HG03558 (cell line): ENCODE measurements at regions not wholly inside any gene's neighbourhood (a gene's known extent, or its start where the extent isn't known, plus 50 kb on each side); places are given as distances from the start of the nearest gene placed in this dataset.
"Not testable (repeated sequence)": the region's sequence is repeated elsewhere in the genome, so short reads cannot be mapped to it uniquely, and the experiment has no call there.

Source experiments
- ATAC-seq: cut with Tn5 transposase; IDR thresholded peaks from one replicate; pipeline ENCODE4 v1.9.1; 2021; ENCODE audit warnings: moderate number of reproducible peaks; ENCODE audit not compliant: unreplicated experiment; ENCODE audit errors: extremely low read depth

GRCh38 chr5:93236807-93237421 is 344.1 kb downstream of the NR2F1-AS1 start:
- no peak for ATAC-seq

DNA sequence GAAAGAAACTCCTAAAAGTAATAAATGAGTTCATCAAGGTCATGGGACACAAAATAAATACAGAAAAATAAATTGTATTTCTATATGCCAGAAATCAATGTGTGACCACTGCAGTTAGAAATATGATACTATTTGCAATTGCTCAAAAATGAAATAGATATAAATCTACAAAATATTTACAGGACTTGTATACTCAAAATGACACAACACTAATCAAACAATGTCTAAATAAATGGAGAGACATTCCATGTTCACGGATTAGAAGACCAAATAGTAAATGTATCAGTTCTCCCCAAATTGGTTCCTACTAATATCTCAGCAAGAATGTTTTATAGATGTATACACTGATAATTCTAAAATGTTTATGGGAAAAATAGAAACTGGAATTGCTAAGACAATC is 345.3 kb downstream of the NR2F1-AS1 start:
- no peak for ATAC-seq

DNA sequence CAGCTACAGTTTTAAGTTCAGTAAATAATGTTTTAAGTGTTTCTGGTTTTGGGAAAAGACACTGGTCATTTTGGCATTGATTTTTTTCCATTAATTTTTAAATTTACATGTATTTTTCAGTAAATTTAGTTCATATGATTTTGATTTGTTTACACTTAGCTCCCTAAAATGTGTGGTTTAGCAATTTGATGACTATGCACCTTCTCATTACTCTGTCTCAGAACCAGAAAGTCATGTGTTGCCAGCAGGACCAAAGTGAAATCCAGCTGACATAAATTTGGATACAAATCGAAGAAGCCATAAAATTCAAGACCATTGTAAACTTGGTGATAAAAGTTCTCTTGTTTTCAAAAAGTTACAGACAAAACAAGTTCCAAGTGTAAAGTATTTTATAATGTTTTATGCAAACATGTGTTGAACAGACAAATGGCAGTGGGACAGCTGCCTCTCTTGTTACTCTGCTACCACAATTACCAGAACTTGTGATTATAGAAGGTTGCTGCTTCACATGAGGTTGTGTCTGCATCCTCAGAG is 354.8 kb downstream of the NR2F1-AS1 start:
- no peak for ATAC-seq

- ATAC-seq: no peak
Observed at GRCh38 chr5:93225748-93226147, 355.3 kb downstream of the NR2F1-AS1 start.

DNA sequence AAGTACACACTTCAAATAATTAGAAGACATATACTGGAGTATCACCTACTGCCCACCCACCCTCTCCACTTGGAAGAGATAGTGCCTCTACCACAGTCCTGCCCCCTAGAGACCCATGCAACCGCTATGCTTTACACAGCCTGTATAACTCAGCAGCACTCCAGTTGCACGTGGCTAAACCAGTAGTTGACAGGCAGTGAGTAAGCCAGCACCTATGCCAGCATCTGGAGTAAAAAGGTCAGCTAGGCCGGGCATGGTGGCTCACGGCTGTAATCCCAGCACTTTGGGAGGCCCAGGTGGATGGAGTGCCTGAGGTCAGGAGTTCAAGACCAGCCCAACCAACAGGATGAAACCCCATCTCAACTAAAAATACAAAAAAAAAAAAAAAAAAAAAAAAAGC is 356.4 kb downstream of the NR2F1-AS1 start:
- no peak for ATAC-seq

- no peak for ATAC-seq
Observed at GRCh38 chr5:93221773-93222172, 359.2 kb downstream of the NR2F1-AS1 start.

- ATAC-seq: no peak
Observed at GRCh38 chr5:93220431-93220830, 360.6 kb downstream of the NR2F1-AS1 start.

GRCh38 chr5:93219641-93220145 is 361.3 kb downstream of the NR2F1-AS1 start:
- ATAC-seq: no peak

- not testable (repeated sequence) for ATAC-seq
Observed at GRCh38 chr5:93213111-93213794, 367.8 kb downstream of the NR2F1-AS1 start.

DNA sequence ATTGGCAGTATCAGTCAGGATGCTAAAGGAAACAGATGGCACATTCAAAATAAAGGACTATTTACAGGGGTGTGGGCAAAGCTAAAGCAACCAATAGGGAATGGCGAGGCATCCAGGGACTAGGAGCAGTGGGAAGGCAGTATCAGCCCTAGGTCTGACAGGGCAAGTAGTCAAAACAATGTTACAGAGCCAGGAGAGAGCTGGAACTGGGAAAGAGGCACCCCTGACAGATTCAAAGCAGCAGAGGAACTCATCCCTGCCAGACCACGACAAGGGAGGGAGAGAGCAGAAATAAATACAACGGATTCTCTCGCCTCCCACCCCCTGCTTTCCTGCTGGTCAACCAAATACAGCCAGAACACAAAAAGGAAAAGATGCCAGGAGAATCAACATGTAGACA is 371.5 kb downstream of the NR2F1-AS1 start:
- no peak for ATAC-seq

DNA sequence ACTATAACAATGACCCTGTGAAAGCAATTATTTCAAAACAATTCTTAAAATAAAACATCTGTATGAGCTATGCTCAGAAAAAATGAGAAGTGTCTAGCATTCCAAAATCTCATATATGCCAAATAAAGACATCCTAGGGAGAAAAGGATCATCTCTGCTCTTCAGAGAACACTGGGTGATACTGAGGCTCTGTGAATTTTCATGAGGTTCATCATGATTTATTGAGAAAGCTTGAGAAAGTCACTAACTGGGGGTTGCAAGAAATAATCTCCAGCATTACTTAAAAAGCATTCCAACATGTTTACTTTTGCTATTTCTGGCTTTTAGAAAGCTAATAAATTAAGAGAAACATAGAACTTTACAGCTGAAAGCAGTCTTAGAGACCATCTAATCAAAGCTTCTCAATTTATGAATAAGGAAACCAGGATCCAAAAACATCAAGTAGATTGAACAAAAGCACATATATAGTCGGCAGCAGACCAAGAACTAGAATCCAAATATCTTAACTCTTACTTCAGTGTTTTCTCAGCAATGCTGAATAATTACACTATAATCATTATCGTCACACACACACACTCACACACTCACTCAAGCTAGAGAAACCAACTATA is 372.8 kb downstream of the NR2F1-AS1 start:
- no peak for ATAC-seq

DNA sequence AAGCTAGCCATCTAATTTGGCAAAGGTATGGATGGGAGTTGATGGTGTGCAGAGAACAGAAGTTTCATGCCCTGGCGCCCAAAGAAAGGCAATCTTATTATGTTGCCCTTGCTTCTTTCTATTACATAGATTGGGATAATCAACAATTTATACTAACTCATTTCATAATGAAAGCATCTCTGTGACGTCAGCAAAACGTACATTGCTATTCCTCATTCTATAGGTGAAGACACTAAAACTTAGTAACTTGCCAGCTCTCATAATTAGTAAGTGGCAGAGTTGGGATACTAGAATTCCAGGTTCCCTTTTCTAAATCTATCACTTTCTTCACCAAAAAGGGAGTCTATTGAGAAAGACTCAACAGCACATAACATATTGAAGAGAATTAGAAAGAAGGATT is 374.8 kb downstream of the NR2F1-AS1 start:
- no peak for ATAC-seq

DNA sequence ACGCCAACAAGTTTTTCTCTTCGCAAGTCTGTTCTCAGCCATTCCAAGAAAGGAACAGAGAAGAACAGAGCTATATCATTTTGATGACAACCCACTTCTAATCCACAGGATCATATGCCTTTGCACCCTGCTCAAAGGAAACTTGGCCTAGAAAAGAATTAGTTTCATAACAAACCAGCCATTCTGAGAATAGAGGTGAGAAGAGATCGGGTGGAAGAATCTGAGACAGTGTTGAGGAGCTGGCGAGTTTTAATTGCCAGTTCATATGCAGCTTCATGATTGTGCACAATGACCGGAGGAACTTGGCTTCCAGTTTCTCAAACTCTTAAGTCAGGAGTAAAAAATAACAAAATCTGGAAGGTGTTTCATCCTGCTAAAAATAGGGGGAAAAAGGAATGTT is 380.0 kb downstream of the NR2F1-AS1 start:
- no peak for ATAC-seq

DNA sequence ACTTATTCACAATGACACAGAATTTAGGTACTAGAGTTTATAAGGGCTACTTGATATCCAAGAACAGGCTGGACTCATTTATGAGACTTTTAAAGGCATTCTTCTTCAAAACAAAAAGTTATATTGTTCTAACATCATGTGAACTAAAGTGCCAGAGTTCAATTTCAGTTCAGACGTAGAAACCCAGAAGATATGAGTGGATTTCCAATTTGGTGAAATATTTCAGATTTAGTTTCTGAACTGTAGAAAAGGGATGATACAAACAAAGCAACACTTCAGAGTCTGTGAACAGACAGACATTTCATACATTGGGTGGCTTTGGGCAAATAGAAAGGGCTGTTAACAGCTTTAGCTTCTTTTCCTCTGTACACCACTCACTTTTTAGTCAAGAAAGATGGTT is 384.0 kb downstream of the NR2F1-AS1 start:
- no peak for ATAC-seq

GRCh38 chr5:93193431-93194347 is 387.3 kb downstream of the NR2F1-AS1 start:
- no peak for ATAC-seq

DNA sequence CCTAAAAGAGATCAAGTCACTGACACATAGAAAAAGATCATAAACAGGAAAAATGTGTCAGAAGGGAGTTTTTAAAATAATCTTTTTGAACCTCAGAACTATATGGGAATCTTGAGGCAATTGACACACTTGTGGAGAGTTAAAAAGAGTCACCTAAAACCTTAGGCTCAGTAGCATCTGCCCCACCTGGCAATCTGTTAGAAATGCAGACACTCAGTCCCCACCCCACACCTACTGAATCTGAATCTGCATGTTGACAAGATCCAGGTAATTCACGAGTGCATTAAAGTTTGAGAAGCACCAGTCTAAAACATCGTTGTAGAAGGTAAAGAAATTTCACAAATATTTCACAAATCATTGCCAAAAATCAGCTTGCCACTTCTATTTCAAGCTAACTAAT is 388.3 kb downstream of the NR2F1-AS1 start:
- ATAC-seq: no peak

GRCh38 chr5:93192087-93192486 is 388.9 kb downstream of the NR2F1-AS1 start:
- ATAC-seq: no peak

GRCh38 chr5:93191035-93191817 is 389.8 kb downstream of the NR2F1-AS1 start:
- no peak for ATAC-seq

DNA sequence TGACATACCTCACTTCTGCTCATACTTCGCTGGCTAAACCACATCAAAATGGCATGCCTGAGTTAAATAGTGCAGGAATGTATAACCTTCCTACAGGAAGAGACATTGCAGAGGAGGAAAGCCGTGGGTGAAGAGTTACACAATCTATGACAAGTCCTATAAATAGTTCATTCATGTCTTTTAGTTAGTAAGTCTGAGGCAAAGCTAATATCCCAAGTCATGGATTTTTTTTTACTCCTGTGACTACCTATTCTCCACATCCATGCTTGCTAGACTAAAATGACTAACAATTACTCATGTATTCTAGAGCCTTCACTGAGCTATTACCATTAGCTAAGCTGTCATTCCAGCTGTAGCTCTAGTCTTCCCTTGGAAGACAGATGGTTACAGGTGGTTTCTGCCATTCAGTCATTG is 391.3 kb downstream of the NR2F1-AS1 start:
- ATAC-seq: no peak
